Sigmoid colon (tissue), 4 donors: ENCODE measurements at regions not wholly inside any gene's neighbourhood (a gene's known extent, or its start where the extent isn't known, plus 50 kb on each side); places are given as distances from the start of the nearest gene placed in this dataset.

Source experiments
- EP300 ChIP-seq, 4 donors: sonication (generic); formaldehyde crosslinking; IDR thresholded peaks; one replicate each; pipeline ENCODE4 v1.6.1; 2017; ENCODE audit warnings: antibody characterized with exemption in 4 of 4
- POLR2A ChIP-seq, 2 donors: fragments of 450-650 bp; IDR thresholded peaks; one replicate each; pipeline ENCODE4 v1.6.1; 2016; ENCODE audit warnings: antibody characterized with exemption in 2 of 2, mild to moderate bottlenecking in 2 of 2, moderate library complexity in 2 of 2
- POLR2AphosphoS5 ChIP-seq, 4 donors: sonication (generic); formaldehyde crosslinking; IDR thresholded peaks; one replicate each; pipeline ENCODE4 v1.6.1; 2017; ENCODE audit warnings: antibody characterized with exemption in 4 of 4
- TF ChIP-seq, protein P1 (sequence below), 4 experiments: fragments of 450-650 bp in 3 of 4; fragments of 200-600 bp in 1 of 4; IDR thresholded peaks; one replicate each; pipeline ENCODE4 v1.5.1; 2016 to 2019; ENCODE audit warnings: antibody characterized with exemption in 4 of 4, mild to moderate bottlenecking in 3 of 4, moderate library complexity in 2 of 4

DNA sequence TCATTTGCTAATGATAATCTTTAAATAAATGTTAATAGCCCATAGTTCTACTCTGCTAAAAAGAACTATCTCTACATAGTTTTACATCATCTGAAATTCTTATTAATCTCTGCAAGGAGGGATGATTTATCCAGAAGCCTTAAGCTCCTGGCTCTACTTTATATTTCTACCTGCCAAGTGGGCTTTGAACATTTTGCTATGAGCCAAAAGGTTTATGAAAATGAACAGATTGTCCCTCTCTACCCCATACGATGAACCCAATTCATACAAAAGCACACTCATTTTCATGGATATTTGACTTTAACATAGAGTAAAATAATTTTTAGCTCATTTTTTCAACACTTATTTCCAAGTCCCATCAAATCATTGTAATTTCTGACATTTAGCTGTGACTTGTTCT lies 611.0 kb downstream of the NSUN3 start:
- TF ChIP-seq, protein P1, sequence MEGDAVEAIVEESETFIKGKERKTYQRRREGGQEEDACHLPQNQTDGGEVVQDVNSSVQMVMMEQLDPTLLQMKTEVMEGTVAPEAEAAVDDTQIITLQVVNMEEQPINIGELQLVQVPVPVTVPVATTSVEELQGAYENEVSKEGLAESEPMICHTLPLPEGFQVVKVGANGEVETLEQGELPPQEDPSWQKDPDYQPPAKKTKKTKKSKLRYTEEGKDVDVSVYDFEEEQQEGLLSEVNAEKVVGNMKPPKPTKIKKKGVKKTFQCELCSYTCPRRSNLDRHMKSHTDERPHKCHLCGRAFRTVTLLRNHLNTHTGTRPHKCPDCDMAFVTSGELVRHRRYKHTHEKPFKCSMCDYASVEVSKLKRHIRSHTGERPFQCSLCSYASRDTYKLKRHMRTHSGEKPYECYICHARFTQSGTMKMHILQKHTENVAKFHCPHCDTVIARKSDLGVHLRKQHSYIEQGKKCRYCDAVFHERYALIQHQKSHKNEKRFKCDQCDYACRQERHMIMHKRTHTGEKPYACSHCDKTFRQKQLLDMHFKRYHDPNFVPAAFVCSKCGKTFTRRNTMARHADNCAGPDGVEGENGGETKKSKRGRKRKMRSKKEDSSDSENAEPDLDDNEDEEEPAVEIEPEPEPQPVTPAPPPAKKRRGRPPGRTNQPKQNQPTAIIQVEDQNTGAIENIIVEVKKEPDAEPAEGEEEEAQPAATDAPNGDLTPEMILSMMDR (IDR thresholded peaks at IDR 0.05), result no peak
- TF ChIP-seq EP300 (IDR thresholded peaks at IDR 0.05) (no peak), POLR2A (IDR thresholded peaks at IDR 0.05) (no peak), POLR2AphosphoS5 (IDR thresholded peaks at IDR 0.05) (no peak)
